Ishikawa (cell line): ENCODE measurements at regions not wholly inside any gene's neighbourhood (a gene's known extent, or its start where the extent isn't known, plus 50 kb on each side); places are given as distances from the start of the nearest gene placed in this dataset.

Source experiments
- CEBPB ChIP-seq: IDR thresholded peaks from 2 replicates; pipeline ENCODE4 v1.6.1; 2012
- CREB1 ChIP-seq: IDR thresholded peaks from 2 replicates; pipeline ENCODE4 v1.6.1; 2012; ENCODE audit warnings: low read depth
- EGR1 ChIP-seq: IDR thresholded peaks from 2 replicates; pipeline ENCODE4 v1.6.1; 2012
- EP300 ChIP-seq: IDR thresholded peaks from 2 replicates; pipeline ENCODE4 v1.6.1; 2012; ENCODE audit warnings: borderline replicate concordance
- FOXM1 ChIP-seq: IDR thresholded peaks from 2 replicates; pipeline ENCODE4 v1.6.1; 2012; ENCODE audit warnings: low read depth, borderline replicate concordance
- MAX ChIP-seq: IDR thresholded peaks from 2 replicates; pipeline ENCODE4 v1.6.1; 2012
- NFIC ChIP-seq: IDR thresholded peaks from 2 replicates; pipeline ENCODE4 v1.6.1; 2012
- RAD21 ChIP-seq: IDR thresholded peaks from 2 replicates; pipeline ENCODE4 v1.6.1; 2012; ENCODE audit warnings: low read depth
- REST ChIP-seq: IDR thresholded peaks from 2 replicates; pipeline ENCODE4 v1.6.1; 2012; ENCODE audit warnings: low read depth, mild to moderate bottlenecking
- TAF1 ChIP-seq: IDR thresholded peaks from 2 replicates; pipeline ENCODE4 v1.6.1; 2012; ENCODE audit warnings: low read depth, mild to moderate bottlenecking
- TCF12 ChIP-seq: IDR thresholded peaks from 2 replicates; pipeline ENCODE4 v1.6.1; 2012; ENCODE audit warnings: low read depth
- TEAD4 ChIP-seq: IDR thresholded peaks from 2 replicates; pipeline ENCODE4 v1.6.1; 2012
- YY1 ChIP-seq: IDR thresholded peaks from 2 replicates; pipeline ENCODE4 v1.6.1; 2012; ENCODE audit warnings: low read depth
- ZBTB7A ChIP-seq: IDR thresholded peaks from 2 replicates; pipeline ENCODE4 v1.6.1; 2012; ENCODE audit warnings: low read depth
- TF ChIP-seq, protein P1 (sequence below): IDR thresholded peaks from 2 replicates; pipeline ENCODE4 v1.6.1; 2012

- no peak for TF ChIP-seq EP300
- no peak for TF ChIP-seq TAF1
- no peak for TF ChIP-seq NFIC
- no peak for TF ChIP-seq MAX
- no peak for TF ChIP-seq RAD21
- TF ChIP-seq, protein P1, sequence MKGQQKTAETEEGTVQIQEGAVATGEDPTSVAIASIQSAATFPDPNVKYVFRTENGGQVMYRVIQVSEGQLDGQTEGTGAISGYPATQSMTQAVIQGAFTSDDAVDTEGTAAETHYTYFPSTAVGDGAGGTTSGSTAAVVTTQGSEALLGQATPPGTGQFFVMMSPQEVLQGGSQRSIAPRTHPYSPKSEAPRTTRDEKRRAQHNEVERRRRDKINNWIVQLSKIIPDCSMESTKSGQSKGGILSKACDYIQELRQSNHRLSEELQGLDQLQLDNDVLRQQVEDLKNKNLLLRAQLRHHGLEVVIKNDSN, result no peak
- no peak for TF ChIP-seq CREB1
- TF ChIP-seq CEBPB, result no peak
- TF ChIP-seq YY1, result no peak
- no peak for TF ChIP-seq ZBTB7A
- TF ChIP-seq EGR1, result no peak
- TF ChIP-seq FOXM1, result no peak
- TF ChIP-seq TCF12, result no peak
- TF ChIP-seq TEAD4, result no peak
- TF ChIP-seq REST, result no peak
Observed at GRCh38 chr1:191490303-191490702, 668.0 kb upstream of the RGS18 start.

DNA sequence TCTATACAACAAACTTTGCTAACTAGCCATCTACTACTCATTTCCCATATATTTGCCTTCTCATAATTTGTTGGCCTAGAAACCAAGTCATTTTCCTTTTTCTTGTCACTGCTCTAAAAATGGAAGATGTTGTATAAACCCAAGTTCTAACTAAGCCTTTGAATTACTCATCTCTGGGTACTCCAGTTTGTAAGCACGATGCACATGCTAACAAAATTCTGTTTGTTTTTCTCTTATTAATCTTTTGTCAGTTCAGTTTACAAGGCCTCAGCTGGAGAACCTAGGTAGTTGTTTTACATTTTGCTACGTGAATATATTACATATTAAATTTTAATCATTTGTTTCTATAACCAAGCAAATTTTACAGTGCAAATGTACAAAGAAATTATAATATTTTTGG lies 663.2 kb upstream of the RGS18 start:
- no peak for TF ChIP-seq TCF12
- TF ChIP-seq TAF1, result no peak
- TF ChIP-seq RAD21, result no peak
- no peak for TF ChIP-seq EGR1
- TF ChIP-seq TEAD4, result no peak
- no peak for TF ChIP-seq CREB1
- no peak for TF ChIP-seq REST

DNA sequence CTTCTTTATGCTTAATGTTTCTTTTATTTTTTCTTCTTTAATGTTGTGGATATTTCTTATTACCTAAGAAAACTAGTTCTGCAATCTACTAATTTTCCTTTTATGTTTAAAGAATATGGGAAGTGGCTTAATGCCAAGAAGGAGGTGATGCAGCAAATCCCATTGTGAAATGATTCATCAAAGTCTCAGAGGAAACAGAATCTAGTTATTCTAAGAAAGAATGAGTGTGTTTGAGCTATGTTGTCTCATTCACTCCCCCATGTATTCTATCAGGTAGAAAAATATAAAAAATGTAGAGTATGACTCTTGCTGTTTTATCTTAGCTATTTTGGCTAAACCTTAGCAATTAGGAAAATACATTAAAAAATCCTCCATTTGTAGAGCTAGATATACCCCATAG lies 659.9 kb upstream of the RGS18 start:
- TF ChIP-seq NFIC (peak; percentile 70), CEBPB (peak; percentile 23; the same call in 1 of the 2 replicates), EGR1 (no peak)

- TF ChIP-seq REST, result no peak
- TF ChIP-seq FOXM1, result no peak
- TF ChIP-seq TCF12, result no peak
- no peak for TF ChIP-seq TEAD4
- no peak for TF ChIP-seq EGR1
- no peak for TF ChIP-seq CREB1
- TF ChIP-seq MAX, result no peak
- no peak for TF ChIP-seq EP300
- TF ChIP-seq RAD21, result no peak
- TF ChIP-seq, protein P1, result no peak
- no peak for TF ChIP-seq YY1
- no peak for TF ChIP-seq NFIC
- no peak for TF ChIP-seq CEBPB
- TF ChIP-seq ZBTB7A, result no peak
- no peak for TF ChIP-seq TAF1
Observed at GRCh38 chr1:191498825-191499224, 659.4 kb upstream of the RGS18 start.

GRCh38 chr1:191504999-191505398 lies 653.3 kb upstream of the RGS18 start:
- no peak for TF ChIP-seq REST
